Mesendoderm (in vitro differentiated cells): ENCODE measurements at regions not wholly inside any gene's neighbourhood (a gene's known extent, or its start where the extent isn't known, plus 50 kb on each side); places are given as distances from the start of the nearest gene placed in this dataset.
"Not testable (repeated sequence)": the region's sequence is repeated elsewhere in the genome, so short reads cannot be mapped to it uniquely, and the experiment has no call there.

Experiments used
- DNase-seq: peaks from one replicate; pipeline ENCODE4 v3.0.0; 2013
- H2AK5ac ChIP-seq: 2 replicates; pipeline ENCODE4 v1.6.1; 2013; ENCODE audit warnings: low read length, inconsistent platforms
- H2BK120ac ChIP-seq: 2 replicates; pipeline ENCODE4 v1.6.1; 2013; ENCODE audit warnings: low read depth, mild to moderate bottlenecking, low read length, moderate library complexity, mixed read lengths
- H2BK15ac ChIP-seq: replicated peaks from 2 replicates; pipeline ENCODE4 v1.6.1; 2013; ENCODE audit warnings: low read depth, mild to moderate bottlenecking, moderate library complexity
- H2BK5ac ChIP-seq: 2 replicates; pipeline ENCODE4 v1.6.1; 2013; ENCODE audit warnings: low read length, inconsistent platforms
- H3K18ac ChIP-seq: 2 replicates; pipeline ENCODE4 v1.6.1; 2013; ENCODE audit warnings: mild to moderate bottlenecking, low read length, mixed read lengths
- H3K23ac ChIP-seq: one replicate; pipeline ENCODE4 v1.6.1; 2013; ENCODE audit warnings: low read length
- H3K27ac ChIP-seq: 2 replicates; pipeline ENCODE4 v1.5.1; 2013; ENCODE audit warnings: low read depth, mild to moderate bottlenecking, inconsistent platforms, low read length, moderate library complexity
- H3K27me3 ChIP-seq: 2 replicates; pipeline ENCODE4 v1.6.1; 2013; ENCODE audit warnings: low read length, control low read depth, mild to moderate bottlenecking, inconsistent platforms; ENCODE audit not compliant: insufficient read depth, poor library complexity
- H3K36me3 ChIP-seq: 2 replicates; pipeline ENCODE4 v1.6.1; 2013; ENCODE audit warnings: low read length, inconsistent platforms; ENCODE audit not compliant: control insufficient read depth, insufficient read depth
- H3K4ac ChIP-seq: one replicate; pipeline ENCODE4 v1.6.1; 2013; ENCODE audit warnings: low read depth, mild to moderate bottlenecking, low read length, moderate library complexity
- H3K4me1 ChIP-seq: 2 replicates; pipeline ENCODE4 v1.6.1; 2013; ENCODE audit warnings: low read depth, low read length, inconsistent platforms; ENCODE audit not compliant: control insufficient read depth
- H3K4me2 ChIP-seq: 2 replicates; pipeline ENCODE4 v1.6.1; 2013; ENCODE audit warnings: low read length
- H3K4me3 ChIP-seq: 2 replicates; pipeline ENCODE4 v1.5.1; 2013; ENCODE audit warnings: mild to moderate bottlenecking, low read length
- H3K56ac ChIP-seq: one replicate; pipeline ENCODE4 v1.6.1; 2013; ENCODE audit warnings: low read length
- H3K79me1 ChIP-seq: 2 replicates; pipeline ENCODE4 v1.6.1; 2013; ENCODE audit warnings: low read length, inconsistent platforms
- H3K79me2 ChIP-seq: 2 replicates; pipeline ENCODE4 v1.6.1; 2013; ENCODE audit warnings: mild to moderate bottlenecking, low read length; ENCODE audit not compliant: control insufficient read depth, insufficient read depth
- H3K9ac ChIP-seq: 2 replicates; pipeline ENCODE4 v1.6.1; 2013; ENCODE audit warnings: low read length, inconsistent platforms
- H4K5ac ChIP-seq: one replicate; pipeline ENCODE4 v1.6.1; 2013; ENCODE audit warnings: low read length
- H4K8ac ChIP-seq: one replicate; pipeline ENCODE4 v1.6.1; 2013; ENCODE audit warnings: low read depth, mild to moderate bottlenecking, control low read depth, low read length, moderate library complexity
- WGBS: extraction: QIAGEN DNeasy Blood & Tissue Kit; methylation state at CpG from one replicate; pipeline ENCODE4 v1.1.7; 2013; ENCODE audit warnings: low lambda C conversion rate, missing lambda C conversion rate; ENCODE audit not compliant: insufficient coverage; ENCODE audit errors: extremely low coverage; 5-methylcytosine and 5-hydroxymethylcytosine counted together

GRCh38 chr3:104360038-104360437 lies 1006.7 kb upstream of the ALCAM start:
- no peak overlapping the region for H3K27ac ChIP-seq
- H2BK15ac ChIP-seq = no peak overlapping the region
- no peak overlapping the region for H4K5ac ChIP-seq
- DNase-seq = no peak
- H3K27me3 ChIP-seq = no peaks in the 10 kb centered on the region
- no peak overlapping the region for H3K56ac ChIP-seq
- no peak overlapping the region for H3K18ac ChIP-seq
- H3K4me1 ChIP-seq = no peaks in the 10 kb centered on the region
- no peak overlapping the region for H4K8ac ChIP-seq
- H3K23ac ChIP-seq = no peak overlapping the region
- no peaks in the 10 kb centered on the region for H3K79me1 ChIP-seq
- H2AK5ac ChIP-seq = no peak overlapping the region
- no peak overlapping the region for H3K4me2 ChIP-seq
- no peaks in the 10 kb centered on the region for H3K36me3 ChIP-seq
- H3K9ac ChIP-seq = no peak overlapping the region
- H3K4me3 ChIP-seq = no peak overlapping the region
- H3K4ac ChIP-seq = no peak overlapping the region
- no peak overlapping the region for H2BK120ac ChIP-seq
- no peaks in the 10 kb centered on the region for H3K79me2 ChIP-seq
- H2BK5ac ChIP-seq = no peak overlapping the region

DNA sequence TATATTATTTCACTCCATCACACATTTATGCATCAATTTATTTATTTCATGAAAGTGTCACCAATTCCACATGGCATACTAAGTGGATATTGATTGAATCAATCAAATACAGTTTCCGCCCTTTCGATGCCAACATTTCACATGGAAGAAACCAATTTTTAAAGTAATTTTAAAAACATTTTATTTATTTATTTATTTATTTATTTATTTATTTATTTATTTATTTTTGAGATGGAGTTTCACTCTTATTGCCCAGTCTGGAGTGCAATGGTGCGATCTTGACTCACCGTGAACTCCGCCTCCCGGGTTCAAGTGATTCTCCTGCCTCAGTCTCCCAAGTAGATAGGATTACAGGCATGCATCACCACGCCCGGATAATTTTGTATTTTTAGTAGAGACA lies 1005.0 kb upstream of the ALCAM start:
- H3K56ac ChIP-seq, H4K8ac ChIP-seq, H2AK5ac ChIP-seq, H2BK120ac ChIP-seq, H3K79me1 ChIP-seq, H3K4me3 ChIP-seq, H3K18ac ChIP-seq, H2BK15ac ChIP-seq, H3K23ac ChIP-seq, H3K9ac ChIP-seq, H3K27me3 ChIP-seq, H3K4me2 ChIP-seq, H3K27ac ChIP-seq, H3K4ac ChIP-seq, H2BK5ac ChIP-seq, H4K5ac ChIP-seq, H3K36me3 ChIP-seq, H3K79me2 ChIP-seq, DNase-seq, H3K4me1 ChIP-seq: not testable (repeated sequence)
- no CpG with 5 or more reads among the region's 8 CpGs for WGBS

- no peak overlapping the region for H3K4me2 ChIP-seq
- H3K4ac ChIP-seq = no peak overlapping the region
- H3K79me2 ChIP-seq = no peaks in the 10 kb centered on the region
- H3K36me3 ChIP-seq = no peaks in the 10 kb centered on the region
- no peak overlapping the region for H2AK5ac ChIP-seq
- no peak overlapping the region for H4K8ac ChIP-seq
- H2BK120ac ChIP-seq = no peak overlapping the region
- no peak overlapping the region for H3K9ac ChIP-seq
- H3K18ac ChIP-seq = no peak overlapping the region
- H3K27ac ChIP-seq = no peak overlapping the region
- no peak overlapping the region for H4K5ac ChIP-seq
- DNase-seq = no peak
- no peak overlapping the region for H3K23ac ChIP-seq
- no peak overlapping the region for H2BK15ac ChIP-seq
- no CpG with 5 or more reads among the region's 6 CpGs for WGBS
- no peak overlapping the region for H3K4me3 ChIP-seq
- H3K79me1 ChIP-seq = no peaks in the 10 kb centered on the region
- no peak overlapping the region for H3K56ac ChIP-seq
- H2BK5ac ChIP-seq = no peak overlapping the region
- H3K4me1 ChIP-seq = no peaks in the 10 kb centered on the region
- no peaks in the 10 kb centered on the region for H3K27me3 ChIP-seq
These were observed 1004.4 kb upstream of the ALCAM start for GRCh38 chr3:104362319-104362718.

DNA sequence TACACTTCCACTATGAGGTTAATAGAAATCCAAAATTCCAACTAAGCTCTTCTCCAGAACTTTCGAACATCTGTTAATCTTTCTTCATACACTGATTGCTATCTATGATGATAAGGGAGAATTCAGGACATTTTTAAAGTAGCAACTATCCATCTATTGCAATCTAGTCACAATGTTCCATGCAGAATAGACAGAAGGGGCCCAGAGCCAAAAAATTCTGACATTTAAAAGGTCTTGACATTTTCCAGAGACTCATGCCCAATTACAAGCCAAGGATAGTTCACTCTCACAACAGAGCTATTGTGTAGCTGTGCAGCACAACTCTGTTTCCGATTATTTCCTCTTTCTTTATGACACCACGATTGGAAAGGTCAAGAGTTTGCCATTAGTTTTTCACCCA lies 999.7 kb upstream of the ALCAM start:
- Histone ChIP-seq H4K5ac (no peak overlapping the region), H2AK5ac (no peak overlapping the region), H3K4me3 (no peak overlapping the region), H3K23ac (no peak overlapping the region), H3K36me3 (no peaks in the 10 kb centered on the region), H3K56ac (no peak overlapping the region), H4K8ac (no peak overlapping the region), H2BK15ac (no peak overlapping the region), H3K79me2 (no peaks in the 10 kb centered on the region), H3K27ac (no peak overlapping the region), H3K4ac (no peak overlapping the region), H3K27me3 (no peaks in the 10 kb centered on the region), H3K79me1 (no peaks in the 10 kb centered on the region), H2BK120ac (no peak overlapping the region), H2BK5ac (no peak overlapping the region), H3K4me1 (no peaks in the 10 kb centered on the region), H3K9ac (no peak overlapping the region), H3K4me2 (no peak overlapping the region), H3K18ac (no peak overlapping the region)
- no CpG with 5 or more reads among the region's 3 CpGs for WGBS
- DNase-seq = no peak

GRCh38 chr3:104368760-104369159 lies 997.9 kb upstream of the ALCAM start:
- no peak overlapping the region for H3K56ac ChIP-seq
- H3K4me2 ChIP-seq = no peak overlapping the region
- no peak overlapping the region for H2BK5ac ChIP-seq
- no peak overlapping the region for H3K27ac ChIP-seq
- H3K4me3 ChIP-seq = no peak overlapping the region
- H3K36me3 ChIP-seq = no peaks in the 10 kb centered on the region
- H3K4ac ChIP-seq = no peak overlapping the region
- H2AK5ac ChIP-seq = no peak overlapping the region
- no peak overlapping the region for H4K5ac ChIP-seq
- H3K4me1 ChIP-seq = no peaks in the 10 kb centered on the region
- H3K9ac ChIP-seq = no peak overlapping the region
- H3K79me2 ChIP-seq = no peaks in the 10 kb centered on the region
- H4K8ac ChIP-seq = no peak overlapping the region
- H3K27me3 ChIP-seq = no peaks in the 10 kb centered on the region
- H3K23ac ChIP-seq = no peak overlapping the region
- H2BK120ac ChIP-seq = no peak overlapping the region
- H3K18ac ChIP-seq = no peak overlapping the region
- no peak for DNase-seq
- H3K79me1 ChIP-seq = no peaks in the 10 kb centered on the region
- no peak overlapping the region for H2BK15ac ChIP-seq

DNA sequence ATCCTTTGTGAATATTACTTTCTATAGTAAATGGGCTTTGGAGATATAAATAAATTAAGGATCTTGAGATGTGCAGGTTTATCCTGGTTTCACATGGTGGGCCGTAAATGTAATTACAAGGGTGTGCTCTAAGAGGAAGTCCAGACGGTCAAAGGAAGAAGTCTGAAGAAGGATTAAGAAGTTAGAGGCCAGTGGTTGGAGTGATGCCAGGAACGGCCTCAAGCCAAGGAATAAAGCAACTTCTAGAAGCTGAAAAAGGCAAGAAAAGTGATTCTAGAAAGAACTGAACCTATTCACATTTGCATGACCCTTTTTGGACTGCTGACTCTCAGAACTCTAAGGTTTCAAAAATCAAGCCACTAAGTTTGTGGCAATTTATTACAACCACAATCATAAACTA lies 981.3 kb upstream of the ALCAM start:
- Histone ChIP-seq H3K4me3 (no peak overlapping the region), H3K4ac (no peak overlapping the region), H2BK15ac (no peak overlapping the region), H2AK5ac (no peak overlapping the region), H3K27ac (no peak overlapping the region), H2BK5ac (no peak overlapping the region), H3K79me2 (no peaks in the 10 kb centered on the region), H4K8ac (no peak overlapping the region), H3K23ac (no peak overlapping the region), H4K5ac (no peak overlapping the region), H3K9ac (no peak overlapping the region), H3K4me2 (no peak overlapping the region), H2BK120ac (no peak overlapping the region), H3K27me3 (no peaks in the 10 kb centered on the region), H3K4me1 (no peaks in the 10 kb centered on the region), H3K18ac (no peak overlapping the region), H3K79me1 (no peaks in the 10 kb centered on the region), H3K56ac (no peak overlapping the region), H3K36me3 (no peaks in the 10 kb centered on the region)
- WGBS = no CpG with 5 or more reads among the region's 3 CpGs
- DNase-seq = no peak
